Neutrophil (primary cell): ENCODE measurements at regions not wholly inside any gene's neighbourhood (a gene's known extent, or its start where the extent isn't known, plus 50 kb on each side); places are given as distances from the start of the nearest gene placed in this dataset.
"Not testable (repeated sequence)": the region's sequence is repeated elsewhere in the genome, so short reads cannot be mapped to it uniquely, and the experiment has no call there.

Source experiments
- H3K27ac ChIP-seq: fragments of 200-600 bp; sonication (generic); 2 replicates; pipeline ENCODE4 v1.5.1; 2016; ENCODE audit warnings: mild to moderate bottlenecking, moderate library complexity
- H3K27me3 ChIP-seq: fragments of 200-600 bp; sonication (generic); 2 replicates; pipeline ENCODE4 v1.6.0; 2016; ENCODE audit warnings: mild to moderate bottlenecking
- H3K36me3 ChIP-seq: fragments of 200-600 bp; sonication (generic); 2 replicates; pipeline ENCODE4 v1.5.1; 2017
- H3K4me1 ChIP-seq, 2 experiments: fragments of 200-600 bp in 1 of 2; sonication (generic) in 1 of 2; 1 replicate in 1 of 2; 2 replicates in 1 of 2; pipeline versions ENCODE4 v1.5.1 to v1.6.1; 2013 to 2016; ENCODE audit warnings: low read depth in 1 of 2, low read length in 1 of 2, mild to moderate bottlenecking in 1 of 2, moderate library complexity in 1 of 2; ENCODE audit not compliant: control insufficient read depth in 1 of 2, insufficient read depth in 1 of 2
- H3K4me3 ChIP-seq, 2 experiments: fragments of 200-600 bp in 1 of 2; sonication (generic) in 1 of 2; 1 replicate in 1 of 2; 2 replicates in 1 of 2; pipeline ENCODE4 v1.5.1; 2013 to 2016; ENCODE audit warnings: low read depth in 1 of 2, low read length in 1 of 2, mild to moderate bottlenecking in 1 of 2, moderate library complexity in 1 of 2
- H3K9me3 ChIP-seq: fragments of 200-600 bp; sonication (generic); 2 replicates; pipeline ENCODE4 v1.5.1; 2016
- TF ChIP-seq, protein P1 (sequence below): fragments of 200-600 bp; sonication (generic); IDR thresholded peaks from 2 replicates; pipeline ENCODE4 v1.5.1; 2016; ENCODE audit warnings: antibody characterized with exemption

- Histone ChIP-seq H3K4me3 (no peak overlapping the region), H3K27me3 (no peaks in the 10 kb centered on the region), H3K36me3 (no peaks in the 10 kb centered on the region), H3K4me1 (no peaks in the 10 kb centered on the region), H3K27ac (no peak overlapping the region), H3K9me3 (no peaks in the 10 kb centered on the region)
- TF ChIP-seq, protein P1, sequence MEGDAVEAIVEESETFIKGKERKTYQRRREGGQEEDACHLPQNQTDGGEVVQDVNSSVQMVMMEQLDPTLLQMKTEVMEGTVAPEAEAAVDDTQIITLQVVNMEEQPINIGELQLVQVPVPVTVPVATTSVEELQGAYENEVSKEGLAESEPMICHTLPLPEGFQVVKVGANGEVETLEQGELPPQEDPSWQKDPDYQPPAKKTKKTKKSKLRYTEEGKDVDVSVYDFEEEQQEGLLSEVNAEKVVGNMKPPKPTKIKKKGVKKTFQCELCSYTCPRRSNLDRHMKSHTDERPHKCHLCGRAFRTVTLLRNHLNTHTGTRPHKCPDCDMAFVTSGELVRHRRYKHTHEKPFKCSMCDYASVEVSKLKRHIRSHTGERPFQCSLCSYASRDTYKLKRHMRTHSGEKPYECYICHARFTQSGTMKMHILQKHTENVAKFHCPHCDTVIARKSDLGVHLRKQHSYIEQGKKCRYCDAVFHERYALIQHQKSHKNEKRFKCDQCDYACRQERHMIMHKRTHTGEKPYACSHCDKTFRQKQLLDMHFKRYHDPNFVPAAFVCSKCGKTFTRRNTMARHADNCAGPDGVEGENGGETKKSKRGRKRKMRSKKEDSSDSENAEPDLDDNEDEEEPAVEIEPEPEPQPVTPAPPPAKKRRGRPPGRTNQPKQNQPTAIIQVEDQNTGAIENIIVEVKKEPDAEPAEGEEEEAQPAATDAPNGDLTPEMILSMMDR = no peak
These were observed 960.7 kb downstream of the SLC4A3 start for GRCh38 chr2:220588148-220588547.

DNA sequence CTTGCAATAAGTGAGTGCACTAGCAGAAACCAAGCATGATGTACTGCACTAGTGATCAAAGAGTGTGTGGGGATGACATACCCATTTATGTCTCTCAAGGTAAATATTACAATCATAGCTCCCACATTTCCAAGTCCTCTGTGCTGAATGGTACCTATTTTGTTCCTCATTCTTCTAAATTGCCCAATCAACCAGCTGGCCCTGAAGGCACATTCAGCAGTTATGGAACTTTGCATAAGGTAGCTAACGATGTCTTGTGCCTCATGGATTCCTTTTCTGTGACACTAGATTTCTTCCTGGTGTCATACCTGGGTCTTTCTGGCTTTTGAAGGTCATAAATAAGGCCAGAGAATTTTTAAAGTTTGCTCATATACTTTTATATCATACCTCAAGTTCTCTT is 963.0 kb downstream of the SLC4A3 start:
- TF ChIP-seq, protein P1 = no peak
- H3K27me3 ChIP-seq = no peaks in the 10 kb centered on the region
- no peaks in the 10 kb centered on the region for H3K9me3 ChIP-seq
- no peak overlapping the region for H3K27ac ChIP-seq
- H3K4me3 ChIP-seq = no peak overlapping the region
- no peaks in the 10 kb centered on the region for H3K4me1 ChIP-seq
- no peaks in the 10 kb centered on the region for H3K36me3 ChIP-seq

DNA sequence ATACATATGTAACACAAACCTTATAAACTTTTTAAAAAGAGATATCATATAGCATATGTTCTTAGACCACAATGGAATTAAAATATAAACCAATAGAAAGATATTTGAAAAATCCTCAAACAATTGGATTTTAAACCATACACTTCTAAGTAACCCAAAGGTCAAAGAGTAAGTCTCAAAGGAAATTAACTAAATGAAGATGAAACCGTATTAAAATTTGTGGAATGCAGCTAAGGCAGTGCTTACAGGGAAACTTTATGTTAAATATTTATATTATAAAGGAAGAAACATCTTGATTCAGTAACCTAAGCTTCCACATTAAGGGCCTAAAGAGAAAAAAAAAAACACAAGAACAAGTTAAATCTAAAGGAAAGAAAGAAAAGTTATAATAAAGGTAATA is 966.1 kb downstream of the SLC4A3 start:
- Histone ChIP-seq H3K4me3 (no peak overlapping the region), H3K27ac (no peak overlapping the region), H3K27me3 (no peaks in the 10 kb centered on the region), H3K9me3 (no peaks in the 10 kb centered on the region), H3K36me3 (no peaks in the 10 kb centered on the region), H3K4me1 (no peaks in the 10 kb centered on the region)
- TF ChIP-seq, protein P1 = no peak

GRCh38 chr2:220601674-220602073 is 970.4 kb downstream of the EPHA4 start:
- H3K36me3 ChIP-seq = no peaks in the 10 kb centered on the region
- TF ChIP-seq, protein P1 = no peak
- H3K9me3 ChIP-seq = no peaks in the 10 kb centered on the region
- H3K4me1 ChIP-seq = no peaks in the 10 kb centered on the region
- H3K27ac ChIP-seq = no peak overlapping the region
- H3K27me3 ChIP-seq = no peaks in the 10 kb centered on the region
- no peak overlapping the region for H3K4me3 ChIP-seq

DNA sequence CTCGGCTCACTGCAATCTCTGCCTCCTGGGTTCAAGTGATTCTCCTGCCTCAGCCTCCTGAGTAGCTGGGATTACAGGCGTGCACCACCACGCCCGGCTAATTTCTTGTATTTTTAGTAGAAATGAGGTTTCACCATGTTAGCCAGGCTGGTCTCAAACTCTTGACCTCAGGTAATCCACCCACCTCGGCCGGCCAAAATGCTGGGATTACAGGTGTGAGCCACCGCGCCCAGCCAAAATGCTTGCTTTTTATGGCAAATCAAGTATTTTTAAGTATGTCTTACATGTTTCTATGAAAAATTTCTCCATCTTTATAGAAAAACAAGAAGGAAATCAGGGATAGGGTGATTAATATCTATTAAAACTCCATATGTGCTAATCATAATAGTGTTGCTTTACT is 959.1 kb downstream of the EPHA4 start:
- not testable (repeated sequence) for H3K4me1 ChIP-seq, H3K27ac ChIP-seq, H3K27me3 ChIP-seq, H3K4me3 ChIP-seq, H3K9me3 ChIP-seq, H3K36me3 ChIP-seq

GRCh38 chr2:220614064-220614463 is 958.0 kb downstream of the EPHA4 start:
- no peaks in the 10 kb centered on the region for H3K9me3 ChIP-seq
- no peaks in the 10 kb centered on the region for H3K36me3 ChIP-seq
- no peak overlapping the region for H3K4me3 ChIP-seq
- TF ChIP-seq, protein P1 = no peak
- H3K27ac ChIP-seq = no peak overlapping the region
- H3K27me3 ChIP-seq = no peaks in the 10 kb centered on the region
- no peaks in the 10 kb centered on the region for H3K4me1 ChIP-seq
